ENCODE measurements at regions not wholly inside any gene's neighbourhood (a gene's known extent, or its start where the extent isn't known, plus 50 kb on each side); places are given as distances from the start of the nearest gene placed in this dataset.

- TF ChIP-seq EZH2 (IDR thresholded peaks at IDR 0.05; ENCODE audit: borderline replicate concordance, low read depth, low read length, severe bottlenecking) (no peak), POLR2A (IDR thresholded peaks at IDR 0.05; ENCODE audit: low read depth, low read length) (no peak), MAX (IDR thresholded peaks at IDR 0.05; ENCODE audit: insufficient read depth, insufficient read length) (no peak), CTCF (IDR thresholded peaks at IDR 0.05; ENCODE audit: extremely low read depth in 1 of 2, insufficient read depth in 1 of 2, low read depth in 1 of 2, low read length in 2 of 2) (no peak), POLR2AphosphoS5 (IDR thresholded peaks at IDR 0.05; ENCODE audit: insufficient read depth, low read depth, low read length) (no peak), GATA2 (IDR thresholded peaks at IDR 0.05; ENCODE audit: insufficient read depth, insufficient read length, low read depth, low read length) (no peak), MYC (IDR thresholded peaks at IDR 0.05; ENCODE audit: low read depth, low read length) (no peak), JUN (IDR thresholded peaks at IDR 0.05; ENCODE audit: borderline replicate concordance, insufficient read depth, insufficient read length, low read depth) (no peak)
Observed at GRCh38 chr7:81064426-81064825, 145.6 kb upstream of the SEMA3C start.
